Mucosa of rectum (tissue), 2 donors: ENCODE measurements at regions not wholly inside any gene's neighbourhood (a gene's known extent, or its start where the extent isn't known, plus 50 kb on each side); places are given as distances from the start of the nearest gene placed in this dataset.
"Not testable (repeated sequence)": the region's sequence is repeated elsewhere in the genome, so short reads cannot be mapped to it uniquely, and the experiment has no call there.

Source experiments
- H3K27ac ChIP-seq, 2 donors: one replicate each; pipeline ENCODE4 v1.7.0; 2013; ENCODE audit warnings: inconsistent platforms in 2 of 2, low read depth in 2 of 2, low read length in 2 of 2
- H3K27me3 ChIP-seq, 2 donors: one replicate each; pipeline ENCODE4 v1.7.0; 2013; ENCODE audit warnings: low read length in 2 of 2; ENCODE audit not compliant: control insufficient read depth in 2 of 2, insufficient read depth in 2 of 2
- H3K36me3 ChIP-seq, 2 donors: one replicate each; pipeline ENCODE4 v1.7.0; 2013; ENCODE audit warnings: low read length in 2 of 2; ENCODE audit not compliant: control insufficient read depth in 2 of 2, insufficient read depth in 2 of 2
- H3K4me1 ChIP-seq, 2 donors: one replicate each; pipeline ENCODE4 v1.7.0; 2013; ENCODE audit warnings: low read length in 2 of 2, mild to moderate bottlenecking in 1 of 2; ENCODE audit not compliant: control insufficient read depth in 2 of 2, insufficient read depth in 2 of 2
- H3K4me3 ChIP-seq, 2 donors: one replicate each; pipeline ENCODE4 v1.7.0; 2013; ENCODE audit warnings: low read length in 2 of 2
- H3K9ac ChIP-seq, 2 donors: one replicate each; pipeline ENCODE4 v1.7.0; 2013; ENCODE audit warnings: low read length in 2 of 2, low read depth in 1 of 2, mild to moderate bottlenecking in 1 of 2
- H3K9me3 ChIP-seq, 2 donors: one replicate each; pipeline ENCODE4 v1.7.0; 2013; ENCODE audit warnings: low read length in 2 of 2; ENCODE audit not compliant: control insufficient read depth in 2 of 2
- donor health status: healthy.
- donor health status: Normal muscosa, but diverticular disease.

- no peak overlapping the region for H3K4me3 ChIP-seq
- no peak overlapping the region for H3K27ac ChIP-seq
- H3K27me3 ChIP-seq: no peaks in the 10 kb centered on the region
- H3K4me1 ChIP-seq: no peaks in the 10 kb centered on the region
- H3K9ac ChIP-seq: no peak overlapping the region
- H3K9me3 ChIP-seq: no peaks in the 10 kb centered on the region
- H3K36me3 ChIP-seq: no peaks in the 10 kb centered on the region
Observed at GRCh38 chr4:17232566-17233253, 279.2 kb downstream of the QDPR start.

- not testable (repeated sequence) for H3K4me3 ChIP-seq, H3K27ac ChIP-seq, H3K36me3 ChIP-seq, H3K27me3 ChIP-seq, H3K9ac ChIP-seq, H3K9me3 ChIP-seq, H3K4me1 ChIP-seq
Observed at GRCh38 chr4:17231880-17232475, 279.9 kb downstream of the QDPR start.

GRCh38 chr4:17230727-17231126 is 281.2 kb downstream of the QDPR start:
- Histone ChIP-seq H3K9me3 (no peaks in the 10 kb centered on the region), H3K4me1 (no peaks in the 10 kb centered on the region), H3K27ac (no peak overlapping the region), H3K27me3 (no peaks in the 10 kb centered on the region), H3K4me3 (no peak overlapping the region), H3K36me3 (no peaks in the 10 kb centered on the region), H3K9ac (no peak overlapping the region)

GRCh38 chr4:17220816-17221215 is 291.1 kb downstream of the QDPR start:
- Histone ChIP-seq H3K4me1 (no peaks in the 10 kb centered on the region), H3K27me3 (no peaks in the 10 kb centered on the region), H3K9ac (no peak overlapping the region), H3K9me3 (no peaks in the 10 kb centered on the region), H3K4me3 (no peak overlapping the region), H3K27ac (no peak overlapping the region), H3K36me3 (no peaks in the 10 kb centered on the region)

GRCh38 chr4:17218786-17219185 is 293.1 kb downstream of the QDPR start:
- Histone ChIP-seq H3K36me3 (no peaks in the 10 kb centered on the region), H3K9me3 (no peaks in the 10 kb centered on the region), H3K4me1 (no peaks in the 10 kb centered on the region), H3K27me3 (no peaks in the 10 kb centered on the region), H3K27ac (no peak overlapping the region), H3K9ac (no peak overlapping the region), H3K4me3 (no peak overlapping the region)

- Histone ChIP-seq H3K4me1 (no peaks in the 10 kb centered on the region), H3K27me3 (no peaks in the 10 kb centered on the region), H3K4me3 (no peak overlapping the region), H3K9me3 (no peaks in the 10 kb centered on the region), H3K36me3 (no peaks in the 10 kb centered on the region), H3K9ac (no peak overlapping the region), H3K27ac (no peak overlapping the region)
Observed at GRCh38 chr4:17206829-17207801, 304.8 kb downstream of the QDPR start.

- no peaks in the 10 kb centered on the region for H3K36me3 ChIP-seq
- no peaks in the 10 kb centered on the region for H3K9me3 ChIP-seq
- no peak overlapping the region for H3K9ac ChIP-seq
- H3K27ac ChIP-seq: no peak overlapping the region
- H3K4me1 ChIP-seq: no peaks in the 10 kb centered on the region
- H3K4me3 ChIP-seq: no peak overlapping the region
- H3K27me3 ChIP-seq: no peaks in the 10 kb centered on the region
Observed at GRCh38 chr4:17204908-17205307, 306.5 kb upstream of the LDB2 start.

GRCh38 chr4:17203797-17204196 is 305.4 kb upstream of the LDB2 start:
- Histone ChIP-seq H3K36me3 (no peaks in the 10 kb centered on the region), H3K4me1 (no peaks in the 10 kb centered on the region), H3K9me3 (no peaks in the 10 kb centered on the region), H3K27me3 (no peaks in the 10 kb centered on the region), H3K9ac (no peak overlapping the region), H3K4me3 (no peak overlapping the region), H3K27ac (no peak overlapping the region)

GRCh38 chr4:17197070-17197469 is 298.6 kb upstream of the LDB2 start:
- Histone ChIP-seq H3K9me3 (no peaks in the 10 kb centered on the region), H3K27ac (no peak overlapping the region), H3K4me1 (no peaks in the 10 kb centered on the region), H3K27me3 (no peaks in the 10 kb centered on the region), H3K9ac (no peak overlapping the region), H3K4me3 (no peak overlapping the region), H3K36me3 (no peaks in the 10 kb centered on the region)
